ENCODE measurements at regions not wholly inside any gene's neighbourhood (a gene's known extent, or its start where the extent isn't known, plus 50 kb on each side); places are given as distances from the start of the nearest gene placed in this dataset.

DNA sequence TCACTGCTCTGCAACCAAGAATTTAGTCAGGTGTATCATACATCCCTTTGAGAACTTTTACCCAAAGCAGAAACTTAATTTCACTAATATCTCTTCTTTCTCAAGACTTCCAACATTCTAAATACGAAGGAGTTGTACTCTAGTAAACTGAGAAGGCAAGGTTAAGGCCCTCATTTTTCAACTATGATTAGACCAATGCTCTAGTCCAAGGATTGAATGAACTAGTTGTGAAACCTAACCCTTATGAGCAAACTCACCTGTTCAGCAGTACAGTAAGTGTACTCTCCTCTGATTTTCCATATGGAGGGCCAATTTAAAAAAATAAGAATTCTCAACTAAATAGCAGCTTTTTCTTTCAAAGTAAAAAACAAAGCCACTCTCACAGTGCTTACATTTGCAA is 180.0 kb upstream of the C11orf58 start:
- no peak overlapping the region for H3K4me2 ChIP-seq (ENCODE audit: low read length)
- H3K23ac ChIP-seq (ENCODE audit: low read length), result no peak overlapping the region
- no peak overlapping the region for H3K4ac ChIP-seq (ENCODE audit: low read depth, low read length)
- WGBS (ENCODE audit: extremely low coverage, insufficient coverage, insufficient read length), result no CpG with 5 or more reads among the region's 1 CpG
- H4K8ac ChIP-seq (ENCODE audit: low read depth, low read length), result no peak overlapping the region
- no peak overlapping the region for H2AFZ ChIP-seq (ENCODE audit: insufficient read depth, low read length, poor library complexity)
- H3K27me3 ChIP-seq (ENCODE audit: insufficient read depth, low read length), result no peaks in the 10 kb centered on the region
- no peak overlapping the region for H2BK12ac ChIP-seq (ENCODE audit: low read length)
- H3K9ac ChIP-seq (ENCODE audit: low read length), result no peak overlapping the region
- no peaks in the 10 kb centered on the region for H3K36me3 ChIP-seq (ENCODE audit: control insufficient read depth in 1 of 2, insufficient read depth in 2 of 2, low read length in 2 of 2)
- H4K12ac ChIP-seq (ENCODE audit: low read depth, low read length), result no peak overlapping the region
- no peak overlapping the region for H3K27ac ChIP-seq (ENCODE audit: low read depth, low read length)
- no peak overlapping the region for H2AK5ac ChIP-seq (ENCODE audit: low read length)
- H3K79me2 ChIP-seq (ENCODE audit: control insufficient read depth, insufficient read depth, low read length, poor library complexity), result no peaks in the 10 kb centered on the region
- no peaks in the 10 kb centered on the region for H3K4me1 ChIP-seq (ENCODE audit: control insufficient read depth in 1 of 2, insufficient read depth in 2 of 2, low read length in 2 of 2)
- no peak overlapping the region for H3K18ac ChIP-seq (ENCODE audit: low read length)
- DNase-seq, result no peak
- H4K91ac ChIP-seq (ENCODE audit: low read depth, low read length), result no peak overlapping the region
- no peaks in the 10 kb centered on the region for H3K9me3 ChIP-seq (ENCODE audit: insufficient read depth, low read depth, low read length)
- H3K4me3 ChIP-seq (ENCODE audit: low read depth, low read length), result no peak overlapping the region
- H3K14ac ChIP-seq (ENCODE audit: low read length), result no peak overlapping the region
- H2BK5ac ChIP-seq (ENCODE audit: low read depth, low read length, poor library complexity), result no peak overlapping the region
- no peaks in the 10 kb centered on the region for H3K79me1 ChIP-seq (ENCODE audit: low read length)
- H2BK120ac ChIP-seq (ENCODE audit: insufficient read depth, low read length, poor library complexity), result no peak overlapping the region

- Histone ChIP-seq H2AFZ (ENCODE audit: insufficient read depth, low read length, poor library complexity) (no peak overlapping the region), H3K23ac (ENCODE audit: low read length) (no peak overlapping the region), H3K79me2 (ENCODE audit: control insufficient read depth, insufficient read depth, low read length, poor library complexity) (no peaks in the 10 kb centered on the region), H3K79me1 (ENCODE audit: low read length) (no peaks in the 10 kb centered on the region), H3K14ac (ENCODE audit: low read length) (no peak overlapping the region), H2AK5ac (ENCODE audit: low read length) (no peak overlapping the region), H3K4me2 (ENCODE audit: low read length) (no peak overlapping the region), H2BK5ac (ENCODE audit: low read depth, low read length, poor library complexity) (no peak overlapping the region), H3K36me3 (ENCODE audit: control insufficient read depth in 1 of 2, insufficient read depth in 2 of 2, low read length in 2 of 2) (no peaks in the 10 kb centered on the region), H3K9ac (ENCODE audit: low read length) (no peak overlapping the region), H3K27me3 (ENCODE audit: insufficient read depth, low read length) (no peaks in the 10 kb centered on the region), H2BK12ac (ENCODE audit: low read length) (no peak overlapping the region), H4K8ac (ENCODE audit: low read depth, low read length) (no peak overlapping the region), H2BK120ac (ENCODE audit: insufficient read depth, low read length, poor library complexity) (no peak overlapping the region), H3K9me3 (ENCODE audit: insufficient read depth, low read depth, low read length) (no peaks in the 10 kb centered on the region), H4K12ac (ENCODE audit: low read depth, low read length) (no peak overlapping the region), H3K4me3 (ENCODE audit: low read depth, low read length) (no peak overlapping the region), H3K27ac (ENCODE audit: low read depth, low read length) (no peak overlapping the region), H4K91ac (ENCODE audit: low read depth, low read length) (no peak overlapping the region), H3K18ac (ENCODE audit: low read length) (no peak overlapping the region), H3K4me1 (ENCODE audit: control insufficient read depth in 1 of 2, insufficient read depth in 2 of 2, low read length in 2 of 2) (no peaks in the 10 kb centered on the region), H3K4ac (ENCODE audit: low read depth, low read length) (no peak overlapping the region)
- no CpG with 5 or more reads among the region's 2 CpGs for WGBS (ENCODE audit: extremely low coverage, insufficient coverage, insufficient read length)
- DNase-seq, result no peak
Observed at GRCh38 chr11:16555956-16556355, 182.5 kb upstream of the C11orf58 start.

- Histone ChIP-seq H2AFZ (ENCODE audit: insufficient read depth, low read length, poor library complexity) (no peak overlapping the region), H3K14ac (ENCODE audit: low read length) (no peak overlapping the region), H3K4me2 (ENCODE audit: low read length) (no peak overlapping the region), H3K23ac (ENCODE audit: low read length) (no peak overlapping the region), H4K8ac (ENCODE audit: low read depth, low read length) (no peak overlapping the region), H3K9me3 (ENCODE audit: insufficient read depth, low read depth, low read length) (no peaks in the 10 kb centered on the region), H4K91ac (ENCODE audit: low read depth, low read length) (no peak overlapping the region), H4K12ac (ENCODE audit: low read depth, low read length) (no peak overlapping the region), H3K9ac (ENCODE audit: low read length) (no peak overlapping the region), H3K27ac (ENCODE audit: low read depth, low read length) (no peak overlapping the region), H2BK12ac (ENCODE audit: low read length) (no peak overlapping the region), H3K4ac (ENCODE audit: low read depth, low read length) (no peak overlapping the region), H3K36me3 (ENCODE audit: control insufficient read depth in 1 of 2, insufficient read depth in 2 of 2, low read length in 2 of 2) (no peaks in the 10 kb centered on the region), H3K4me3 (ENCODE audit: low read depth, low read length) (no peak overlapping the region), H2AK5ac (ENCODE audit: low read length) (no peak overlapping the region), H2BK5ac (ENCODE audit: low read depth, low read length, poor library complexity) (no peak overlapping the region), H3K18ac (ENCODE audit: low read length) (no peak overlapping the region), H3K4me1 (ENCODE audit: control insufficient read depth in 1 of 2, insufficient read depth in 2 of 2, low read length in 2 of 2) (no peaks in the 10 kb centered on the region), H3K27me3 (ENCODE audit: insufficient read depth, low read length) (no peaks in the 10 kb centered on the region), H2BK120ac (ENCODE audit: insufficient read depth, low read length, poor library complexity) (no peak overlapping the region), H3K79me2 (ENCODE audit: control insufficient read depth, insufficient read depth, low read length, poor library complexity) (no peaks in the 10 kb centered on the region), H3K79me1 (ENCODE audit: low read length) (no peaks in the 10 kb centered on the region)
- no CpG with 5 or more reads among the region's 2 CpGs for WGBS (ENCODE audit: extremely low coverage, insufficient coverage, insufficient read length)
- DNase-seq, result no peak
Observed at GRCh38 chr11:16554361-16554760, 184.1 kb upstream of the C11orf58 start.

GRCh38 chr11:16547879-16548278 is 190.6 kb upstream of the C11orf58 start:
- no peaks in the 10 kb centered on the region for H3K36me3 ChIP-seq (ENCODE audit: control insufficient read depth in 1 of 2, insufficient read depth in 2 of 2, low read length in 2 of 2)
- H2BK12ac ChIP-seq (ENCODE audit: low read length), result no peak overlapping the region
- no peak overlapping the region for H2AK5ac ChIP-seq (ENCODE audit: low read length)
- no peak overlapping the region for H3K18ac ChIP-seq (ENCODE audit: low read length)
- H3K9me3 ChIP-seq (ENCODE audit: insufficient read depth, low read depth, low read length), result no peaks in the 10 kb centered on the region
- H3K79me2 ChIP-seq (ENCODE audit: control insufficient read depth, insufficient read depth, low read length, poor library complexity), result no peaks in the 10 kb centered on the region
- no peak overlapping the region for H3K23ac ChIP-seq (ENCODE audit: low read length)
- no peak overlapping the region for H2BK120ac ChIP-seq (ENCODE audit: insufficient read depth, low read length, poor library complexity)
- no peak overlapping the region for H4K91ac ChIP-seq (ENCODE audit: low read depth, low read length)
- H2AFZ ChIP-seq (ENCODE audit: insufficient read depth, low read length, poor library complexity), result no peak overlapping the region
- H3K14ac ChIP-seq (ENCODE audit: low read length), result no peak overlapping the region
- H3K9ac ChIP-seq (ENCODE audit: low read length), result no peak overlapping the region
- H3K79me1 ChIP-seq (ENCODE audit: low read length), result no peaks in the 10 kb centered on the region
- H3K27ac ChIP-seq (ENCODE audit: low read depth, low read length), result no peak overlapping the region
- H4K12ac ChIP-seq (ENCODE audit: low read depth, low read length), result no peak overlapping the region
- no peak for DNase-seq
- no peak overlapping the region for H4K8ac ChIP-seq (ENCODE audit: low read depth, low read length)
- H2BK5ac ChIP-seq (ENCODE audit: low read depth, low read length, poor library complexity), result no peak overlapping the region
- no peaks in the 10 kb centered on the region for H3K4me1 ChIP-seq (ENCODE audit: control insufficient read depth in 1 of 2, insufficient read depth in 2 of 2, low read length in 2 of 2)
- no CpG with 5 or more reads among the region's 4 CpGs for WGBS (ENCODE audit: extremely low coverage, insufficient coverage, insufficient read length)
- H3K27me3 ChIP-seq (ENCODE audit: insufficient read depth, low read length), result no peaks in the 10 kb centered on the region
- no peak overlapping the region for H3K4me3 ChIP-seq (ENCODE audit: low read depth, low read length)
- H3K4ac ChIP-seq (ENCODE audit: low read depth, low read length), result no peak overlapping the region
- H3K4me2 ChIP-seq (ENCODE audit: low read length), result no peak overlapping the region
